Karpas-422 (cell line): ENCODE measurements at regions not wholly inside any gene's neighbourhood (a gene's known extent, or its start where the extent isn't known, plus 50 kb on each side); places are given as distances from the start of the nearest gene placed in this dataset.

Experiments used
- DNase-seq: peaks from one replicate; pipeline ENCODE4 v3.0.0-alpha.2; 2015
- H2AFZ ChIP-seq: fragments of 200-600 bp; sonication (generic); 2 replicates; pipeline ENCODE4 v1.6.1; 2014; ENCODE audit warnings: antibody characterized with exemption, low read length, mixed read lengths
- H3K27ac ChIP-seq: fragments of 200-600 bp; sonication (generic); 2 replicates; pipeline ENCODE4 v1.5.1; 2014; ENCODE audit warnings: mild to moderate bottlenecking, low read length, moderate library complexity
- H3K27me3 ChIP-seq: fragments of 200-600 bp; sonication (generic); 2 replicates; pipeline ENCODE4 v1.6.1; 2014; ENCODE audit warnings: low read length, mixed read lengths
- H3K36me3 ChIP-seq: fragments of 200-600 bp; sonication (generic); 2 replicates; pipeline ENCODE4 v1.6.1; 2014; ENCODE audit warnings: low read length, mixed read lengths; ENCODE audit not compliant: insufficient read depth
- H3K4me1 ChIP-seq: fragments of 200-600 bp; sonication (generic); 2 replicates; pipeline ENCODE4 v1.6.1; 2014; ENCODE audit warnings: mild to moderate bottlenecking, low read length, mixed read lengths
- H3K4me2 ChIP-seq: fragments of 200-600 bp; sonication (generic); 2 replicates; pipeline ENCODE4 v1.6.1; 2014; ENCODE audit warnings: low read length, low read depth, mild to moderate bottlenecking; ENCODE audit not compliant: poor library complexity, severe bottlenecking
- H3K4me3 ChIP-seq: fragments of 200-600 bp; sonication (generic); 2 replicates; pipeline ENCODE4 v1.5.1; 2014; ENCODE audit warnings: mild to moderate bottlenecking, antibody characterized with exemption, low read length, mixed read lengths
- H3K79me2 ChIP-seq: fragments of 200-600 bp; sonication (generic); 2 replicates; pipeline ENCODE4 v1.6.1; 2014; ENCODE audit warnings: mild to moderate bottlenecking, low read length, mixed read lengths
- H3K9ac ChIP-seq: fragments of 200-600 bp; sonication (generic); 2 replicates; pipeline ENCODE4 v1.6.0; 2014; ENCODE audit warnings: low read length
- H3K9me2 ChIP-seq: fragments of 200-600 bp; sonication (generic), shearing (Covaris generic); replicated peaks from 2 replicates; pipeline ENCODE4 v1.6.0; 2014; ENCODE audit warnings: mild to moderate bottlenecking, low read length, moderate library complexity; ENCODE audit not compliant: insufficient read depth
- H3K9me3 ChIP-seq: fragments of 300-700, 200-600 bp; sonication (generic); 2 replicates; pipeline ENCODE4 v1.6.1; 2014; ENCODE audit warnings: low read length, mixed read lengths
- H4K20me1 ChIP-seq: fragments of 200-600 bp; sonication (generic); 2 replicates; pipeline ENCODE4 v1.6.1; 2014; ENCODE audit warnings: mild to moderate bottlenecking, antibody characterized with exemption, low read length, low read depth; ENCODE audit not compliant: insufficient read depth

DNA sequence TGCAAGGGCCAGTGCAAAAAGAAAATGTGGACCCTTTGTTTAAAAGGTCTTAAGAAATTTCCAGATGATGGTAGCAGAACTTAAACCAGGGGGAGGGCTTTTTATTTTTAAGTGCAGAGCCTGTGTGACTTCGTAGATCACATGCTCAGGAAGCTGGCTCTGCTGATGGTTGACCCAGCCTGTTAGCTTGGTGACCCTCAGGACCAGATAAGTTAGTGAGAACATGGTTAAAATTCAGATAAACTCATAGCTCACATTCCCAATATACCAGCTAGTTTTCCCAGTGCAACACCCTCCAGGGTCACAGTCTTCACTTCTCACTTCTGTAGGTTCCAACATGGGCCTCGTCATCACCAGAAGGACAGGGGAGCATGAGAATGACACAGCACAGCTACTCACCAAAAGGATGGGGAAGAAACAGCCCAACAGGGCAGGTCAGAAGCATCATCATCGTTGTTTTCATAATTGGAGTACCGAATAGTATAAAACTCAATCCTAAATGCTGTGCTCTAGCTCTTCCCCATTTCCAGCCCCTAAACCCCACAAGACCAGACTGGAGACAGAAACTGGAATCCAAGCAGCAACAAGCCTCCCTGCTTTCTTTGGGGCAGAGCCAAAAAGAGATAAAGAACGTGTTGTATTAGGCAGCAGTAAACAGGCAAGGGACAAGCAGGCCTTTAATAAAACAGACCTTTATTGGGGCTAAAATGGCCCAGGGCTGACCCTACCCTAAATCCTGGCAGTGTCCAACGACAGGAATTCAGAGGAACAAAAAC lies 102.2 kb upstream of the ANKRD1 start:
- Histone ChIP-seq H3K36me3 (no peaks in the 10 kb centered on the region), H3K4me1 (no peaks in the 10 kb centered on the region), H3K79me2 (no peaks in the 10 kb centered on the region), H4K20me1 (no peaks in the 10 kb centered on the region), H3K9ac (no peak overlapping the region), H3K27ac (no peak overlapping the region), H3K27me3 (no peaks in the 10 kb centered on the region), H2AFZ (no peak overlapping the region), H3K4me3 (no peak overlapping the region), H3K9me3 (no peaks in the 10 kb centered on the region), H3K9me2 (no peaks in the 10 kb centered on the region), H3K4me2 (no peak overlapping the region)
- DNase-seq, result no peak

DNA sequence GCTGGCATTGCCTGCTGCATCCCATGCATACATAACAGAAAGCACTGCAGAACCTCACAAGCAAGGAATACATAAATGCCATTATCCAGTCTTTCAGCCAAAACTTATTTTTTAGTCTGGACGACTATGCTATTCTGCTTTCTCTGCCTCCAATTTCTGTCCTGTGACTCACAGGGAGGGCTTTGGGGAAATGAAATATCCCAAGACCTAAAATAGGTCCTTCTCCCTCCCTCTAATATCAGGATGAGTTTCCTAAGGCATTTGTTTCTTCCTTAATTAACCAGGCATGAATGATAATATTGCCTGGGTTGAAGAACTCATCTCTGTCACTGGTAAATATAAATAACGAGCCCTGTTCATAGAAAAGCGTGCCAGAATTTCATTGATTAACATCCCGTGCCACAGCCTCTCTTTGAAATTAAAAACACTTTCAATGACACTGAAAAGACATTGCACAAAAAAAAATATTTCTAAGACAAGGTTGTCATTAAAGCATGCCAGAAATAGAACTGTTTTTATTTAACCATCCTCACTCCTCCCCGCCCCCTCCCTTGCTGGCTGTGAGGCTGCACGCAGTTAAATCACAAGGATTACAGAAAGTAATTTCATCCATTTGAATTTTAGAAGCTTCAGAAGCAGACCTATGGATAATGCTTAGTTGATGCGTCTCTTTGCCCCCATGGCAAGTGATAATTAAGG lies 103.0 kb upstream of the ANKRD1 start:
- no peaks in the 10 kb centered on the region for H4K20me1 ChIP-seq
- H2AFZ ChIP-seq, result no peak overlapping the region
- no peaks in the 10 kb centered on the region for H3K79me2 ChIP-seq
- no peak overlapping the region for H3K4me2 ChIP-seq
- no peaks in the 10 kb centered on the region for H3K9me2 ChIP-seq
- H3K9me3 ChIP-seq, result no peaks in the 10 kb centered on the region
- H3K9ac ChIP-seq, result no peak overlapping the region
- H3K27ac ChIP-seq, result no peak overlapping the region
- DNase-seq, result no peak
- H3K27me3 ChIP-seq, result no peaks in the 10 kb centered on the region
- no peaks in the 10 kb centered on the region for H3K36me3 ChIP-seq
- no peak overlapping the region for H3K4me3 ChIP-seq
- H3K4me1 ChIP-seq, result no peaks in the 10 kb centered on the region

DNA sequence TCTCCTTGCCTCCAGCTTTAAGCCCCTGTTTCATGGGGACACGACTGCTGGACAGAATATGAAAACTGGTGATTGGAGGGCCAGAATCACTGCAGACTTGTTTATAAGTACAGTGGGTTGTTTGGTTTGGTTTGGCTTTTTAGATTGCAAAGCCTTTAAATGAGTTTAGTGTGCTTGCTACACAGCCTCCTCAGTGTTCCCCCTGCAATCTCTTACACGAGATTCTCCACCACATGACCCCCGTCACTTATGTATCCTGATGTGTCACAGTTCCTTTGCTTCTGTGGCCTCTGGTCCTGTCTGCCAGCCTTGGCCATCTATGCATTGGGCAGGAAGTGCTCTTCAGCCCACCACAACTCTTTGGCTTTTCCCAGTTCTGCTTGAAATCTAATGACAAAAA lies 103.7 kb upstream of the ANKRD1 start:
- Histone ChIP-seq H3K9me2 (no peaks in the 10 kb centered on the region), H3K4me2 (no peak overlapping the region), H3K36me3 (no peaks in the 10 kb centered on the region), H3K27ac (no peak overlapping the region), H2AFZ (no peak overlapping the region), H3K79me2 (no peaks in the 10 kb centered on the region), H3K4me3 (no peak overlapping the region), H3K9ac (no peak overlapping the region), H3K27me3 (no peaks in the 10 kb centered on the region), H4K20me1 (no peaks in the 10 kb centered on the region), H3K9me3 (no peaks in the 10 kb centered on the region), H3K4me1 (no peaks in the 10 kb centered on the region)
- DNase-seq, result no peak

DNA sequence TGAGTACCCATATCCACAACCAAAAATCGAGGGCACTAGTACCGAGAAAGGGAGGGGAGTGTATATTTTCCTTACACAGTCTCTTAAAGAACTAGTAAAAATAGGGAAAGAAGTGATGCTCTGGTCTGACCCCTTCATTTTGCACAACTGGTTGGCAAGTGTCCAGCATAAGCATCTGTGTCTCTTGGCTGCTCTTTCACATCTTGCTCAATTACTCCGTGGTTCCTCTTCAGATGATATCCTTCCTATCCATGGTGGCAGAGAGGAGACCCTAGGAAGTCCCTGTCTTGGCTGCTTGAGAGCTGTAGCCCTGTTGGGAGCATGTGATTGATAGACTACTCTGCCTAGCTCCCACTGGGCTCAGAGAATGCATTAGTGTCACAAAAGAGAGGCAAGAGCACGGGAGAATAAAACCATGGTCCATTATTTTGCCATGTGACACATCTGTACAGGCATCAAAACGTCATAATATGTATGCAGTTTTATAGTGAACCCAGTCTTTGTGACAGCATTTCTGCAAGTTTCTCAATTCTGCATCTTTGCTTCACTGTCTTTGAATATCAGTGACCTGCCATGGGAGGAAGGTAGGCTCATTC lies 111.8 kb upstream of the ANKRD1 start:
- no peak for DNase-seq
- H3K27me3 ChIP-seq, result no peaks in the 10 kb centered on the region
- H3K36me3 ChIP-seq, result no peaks in the 10 kb centered on the region
- H3K4me3 ChIP-seq, result no peak overlapping the region
- H3K79me2 ChIP-seq, result no peaks in the 10 kb centered on the region
- no peak overlapping the region for H3K9ac ChIP-seq
- no peaks in the 10 kb centered on the region for H4K20me1 ChIP-seq
- H3K9me3 ChIP-seq, result no peaks in the 10 kb centered on the region
- no peaks in the 10 kb centered on the region for H3K9me2 ChIP-seq
- no peak overlapping the region for H2AFZ ChIP-seq
- H3K4me1 ChIP-seq, result no peaks in the 10 kb centered on the region
- no peak overlapping the region for H3K4me2 ChIP-seq
- no peak overlapping the region for H3K27ac ChIP-seq

DNA sequence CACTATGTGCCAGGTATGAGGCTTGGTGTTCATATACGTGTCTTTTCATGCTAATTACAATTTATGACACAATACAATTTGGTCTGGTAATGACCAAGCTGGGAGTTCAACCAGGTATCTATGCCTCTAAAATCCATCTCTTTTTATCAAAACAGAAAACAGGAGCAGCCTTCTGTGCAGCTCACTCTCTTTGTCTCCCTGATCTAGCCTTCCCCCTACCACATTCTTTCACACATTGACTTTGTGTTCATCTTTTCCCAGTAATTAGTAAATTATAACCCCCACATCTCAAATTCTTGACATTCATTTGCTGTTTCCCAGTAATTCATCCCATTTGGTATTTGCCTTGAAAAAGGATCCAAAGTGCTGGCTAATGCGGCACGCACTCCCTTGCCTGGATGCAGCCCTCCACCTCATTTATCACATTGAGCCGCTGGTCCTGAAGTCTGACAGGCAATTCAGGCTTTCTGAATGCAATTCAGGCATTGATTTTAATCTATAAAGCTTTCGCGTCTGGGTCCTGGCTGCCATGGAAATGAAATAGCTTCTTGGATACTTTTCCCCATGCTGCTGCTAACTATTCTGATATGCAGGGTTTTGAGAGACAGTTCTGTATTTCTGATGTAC lies 112.5 kb upstream of the ANKRD1 start:
- Histone ChIP-seq H3K4me1 (no peaks in the 10 kb centered on the region), H3K36me3 (no peaks in the 10 kb centered on the region), H3K9me2 (no peaks in the 10 kb centered on the region), H4K20me1 (no peaks in the 10 kb centered on the region), H2AFZ (no peak overlapping the region), H3K27ac (no peak overlapping the region), H3K4me3 (no peak overlapping the region), H3K79me2 (no peaks in the 10 kb centered on the region), H3K9me3 (no peaks in the 10 kb centered on the region), H3K9ac (no peak overlapping the region), H3K4me2 (no peak overlapping the region), H3K27me3 (no peaks in the 10 kb centered on the region)
- DNase-seq, result no peak

DNA sequence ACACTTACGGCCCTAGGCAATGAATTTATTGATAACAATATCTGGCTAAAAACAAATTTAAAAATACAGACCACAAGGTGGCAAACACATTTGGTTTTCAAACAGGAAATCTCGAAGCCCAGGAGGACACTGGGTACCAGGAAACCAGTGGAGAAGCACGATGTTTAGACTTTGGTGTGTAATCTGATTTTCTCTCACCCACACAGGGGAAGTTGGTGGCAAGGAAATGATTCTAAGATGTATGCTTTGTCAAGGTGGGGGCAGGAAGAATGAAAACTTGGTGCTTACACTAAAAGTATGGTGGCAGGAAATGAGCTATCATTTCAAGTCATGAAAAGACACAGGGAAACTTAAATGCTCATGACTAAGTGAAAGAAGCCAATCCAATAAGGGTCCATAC lies 113.2 kb upstream of the ANKRD1 start:
- H3K9ac ChIP-seq, result no peak overlapping the region
- H2AFZ ChIP-seq, result no peak overlapping the region
- no peak overlapping the region for H3K4me3 ChIP-seq
- no peak for DNase-seq
- no peaks in the 10 kb centered on the region for H3K79me2 ChIP-seq
- H3K36me3 ChIP-seq, result no peaks in the 10 kb centered on the region
- H3K4me1 ChIP-seq, result no peaks in the 10 kb centered on the region
- no peaks in the 10 kb centered on the region for H4K20me1 ChIP-seq
- H3K9me3 ChIP-seq, result no peaks in the 10 kb centered on the region
- no peak overlapping the region for H3K4me2 ChIP-seq
- no peaks in the 10 kb centered on the region for H3K9me2 ChIP-seq
- H3K27me3 ChIP-seq, result no peaks in the 10 kb centered on the region
- no peak overlapping the region for H3K27ac ChIP-seq

DNA sequence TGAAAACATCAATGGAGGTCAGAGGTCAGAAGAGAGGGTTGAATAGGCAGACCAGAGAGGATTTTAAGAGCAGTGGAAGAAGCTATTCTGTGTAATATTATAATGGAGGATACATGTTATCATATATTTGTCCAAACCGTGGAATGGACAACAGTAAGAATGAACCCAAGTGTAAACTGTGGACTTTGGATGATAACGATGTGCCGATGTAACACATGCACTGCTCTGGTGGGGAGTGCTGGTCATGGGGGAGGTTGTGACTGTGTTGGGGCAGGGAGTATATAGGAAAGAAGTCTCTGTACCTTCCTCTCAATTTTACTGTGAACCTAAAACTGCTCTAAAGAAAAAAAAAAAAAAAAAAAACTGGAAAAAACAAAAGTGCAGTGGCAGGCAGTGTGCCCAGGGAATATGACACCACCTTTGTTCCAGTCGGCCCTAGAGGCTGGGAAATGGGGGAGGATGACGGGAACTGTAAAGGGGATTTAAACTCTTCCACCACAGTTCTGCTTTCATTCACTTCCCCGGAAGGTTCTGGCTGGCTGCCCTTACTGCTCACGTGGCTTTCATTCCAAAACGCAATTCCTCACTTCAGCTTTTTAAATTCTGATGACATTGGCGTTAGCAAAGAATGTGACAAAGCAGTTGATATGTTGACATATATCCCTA lies 113.7 kb upstream of the ANKRD1 start:
- Histone ChIP-seq H2AFZ (no peak overlapping the region), H3K27ac (no peak overlapping the region), H3K9me2 (no peaks in the 10 kb centered on the region), H3K4me2 (no peak overlapping the region), H3K9ac (no peak overlapping the region), H3K36me3 (no peaks in the 10 kb centered on the region), H3K27me3 (no peaks in the 10 kb centered on the region), H3K4me1 (no peaks in the 10 kb centered on the region), H3K9me3 (no peaks in the 10 kb centered on the region), H3K4me3 (no peak overlapping the region), H3K79me2 (no peaks in the 10 kb centered on the region), H4K20me1 (no peaks in the 10 kb centered on the region)
- DNase-seq, result no peak
